ENCODE measurements at regions not wholly inside any gene's neighbourhood (a gene's known extent, or its start where the extent isn't known, plus 50 kb on each side); places are given as distances from the start of the nearest gene placed in this dataset.

- TF ChIP-seq PRDM6 (tag by site-specific recombination; IDR thresholded peaks at IDR 0.05) (no peak), ZNF223 (tag by site-specific recombination; IDR thresholded peaks at IDR 0.05) (no peak), ZNF521 (tag by site-specific recombination; IDR thresholded peaks at IDR 0.05) (no peak), ZNF776 (tag by site-specific recombination; IDR thresholded peaks at IDR 0.05; ENCODE audit: borderline replicate concordance) (no peak)
These were observed 228.2 kb upstream of the PWP1 start (continued) for GRCh38 chr12:107457362-107457935.

- no peak for TF ChIP-seq ZNF558 (tag by site-specific recombination; IDR thresholded peaks at IDR 0.05)
- TF ChIP-seq ZNF830 (tag by site-specific recombination; IDR thresholded peaks at IDR 0.05; ENCODE audit: low read depth), result no peak
- no peak for TF ChIP-seq ZNF311 (tag by site-specific recombination; IDR thresholded peaks at IDR 0.05; ENCODE audit: borderline replicate concordance)
- TF ChIP-seq ZNF776 (tag by site-specific recombination; IDR thresholded peaks at IDR 0.05; ENCODE audit: borderline replicate concordance), result no peak
- TF ChIP-seq ZNF645 (tag by site-specific recombination; IDR thresholded peaks at IDR 0.05), result no peak
- TF ChIP-seq ZBTB48 (tag by site-specific recombination; IDR thresholded peaks at IDR 0.05), result no peak
- no peak for TF ChIP-seq ZNF202 (tag by site-specific recombination; IDR thresholded peaks at IDR 0.05; ENCODE audit: borderline replicate concordance)
- no peak for TF ChIP-seq PRDM4 (tag by site-specific recombination; IDR thresholded peaks at IDR 0.05)
- TF ChIP-seq ZNF785 (tag by site-specific recombination; IDR thresholded peaks at IDR 0.05), result no peak
- TF ChIP-seq SCRT1 (tag by site-specific recombination; IDR thresholded peaks at IDR 0.05; ENCODE audit: borderline replicate concordance), result no peak
- ChIA-PET POLR2A (no interaction called here), CTCF (no interaction called here)
- no peak overlapping the region for H3K27ac ChIP-seq (ENCODE audit: extremely low read depth, low read depth, low read length)
- H3K9me3 ChIP-seq (ENCODE audit: control insufficient read depth, insufficient read depth, low read depth, low read length), result no peaks in the 10 kb centered on the region
- H3K36me3 ChIP-seq (ENCODE audit: control insufficient read depth in 2 of 2, insufficient read depth in 1 of 2, low read length in 2 of 2), result no peaks in the 10 kb centered on the region
- H3K4me3 ChIP-seq (ENCODE audit: low read depth, low read length), result no peak overlapping the region
- H3K4me1 ChIP-seq (ENCODE audit: control insufficient read depth, insufficient read depth, low read length), result no peaks in the 10 kb centered on the region
These were observed 227.4 kb upstream of the PWP1 start for GRCh38 chr12:107458163-107458562.

GRCh38 chr12:107458990-107459389 lies 226.6 kb upstream of the PWP1 start:
- CTCF ChIA-PET, result interaction anchor here (0.6 to 0.7 kb wide), 2 partner anchors 326 to 1347 kb away, joined by 3 read pairs; no protein-coding TSS in a partner anchor
- TF ChIP-seq ZNF510 (tag by site-specific recombination; IDR thresholded peaks at IDR 0.05; ENCODE audit: insufficient replicate concordance) (no peak), ZBTB49 (tag by site-specific recombination; IDR thresholded peaks at IDR 0.05; ENCODE audit: low read depth) (no peak), ZNF514 (tag by site-specific recombination; IDR thresholded peaks at IDR 0.05) (no peak), ZNF26 (tag by site-specific recombination; IDR thresholded peaks at IDR 0.05) (no peak), ZNF571 (tag by site-specific recombination; IDR thresholded peaks at IDR 0.05) (no peak), ZNF416 (tag by site-specific recombination; IDR thresholded peaks at IDR 0.05) (no peak), GLI4 (tag by site-specific recombination; IDR thresholded peaks at IDR 0.05) (no peak), ZNF362 (tag by site-specific recombination; IDR thresholded peaks at IDR 0.05) (no peak), ZNF341 (tag by site-specific recombination; IDR thresholded peaks at IDR 0.05; ENCODE audit: low read depth) (no peak)

More at GRCh38 chr12:107458990-107459389, 226.6 kb upstream of the PWP1 start:
- Histone ChIP-seq H3K9me3 (ENCODE audit: control insufficient read depth, insufficient read depth, low read depth, low read length) (no peaks in the 10 kb centered on the region), H3K36me3 (ENCODE audit: control insufficient read depth in 2 of 2, insufficient read depth in 1 of 2, low read length in 2 of 2) (no peaks in the 10 kb centered on the region), H3K27ac (ENCODE audit: extremely low read depth, low read depth, low read length) (no peak overlapping the region), H3K4me3 (ENCODE audit: low read depth, low read length) (no peak overlapping the region), H3K4me1 (ENCODE audit: control insufficient read depth, insufficient read depth, low read length) (no peaks in the 10 kb centered on the region)
- POLR2A ChIA-PET, result no interaction called here
